ENCODE measurements at regions not wholly inside any gene's neighbourhood (a gene's known extent, or its start where the extent isn't known, plus 50 kb on each side); places are given as distances from the start of the nearest gene placed in this dataset.

- no peak overlapping the region for H3K27ac ChIP-seq (ENCODE audit: low read depth in 1 of 2, low read length in 2 of 2)
- H3K27me3 ChIP-seq (ENCODE audit: control insufficient read depth in 4 of 4, insufficient read depth in 4 of 4, low read length in 3 of 4) = peaks cover 0 to 12% (median 5%) of the 10 kb centered on the region in 4 donors
- no peak overlapping the region for H3K9ac ChIP-seq (ENCODE audit: low read depth in 1 of 2, low read length in 2 of 2)
- H3K4me3 ChIP-seq (ENCODE audit: low read depth in 1 of 3, low read length in 3 of 3) = no peak overlapping the region
- no peak for TF ChIP-seq TAF1 (conservative IDR thresholded peaks at IDR 0.05)
- TF ChIP-seq RAD21 (IDR thresholded peaks at IDR 0.05) = peak; percentile 69 to 76
- peak; percentile 41 for TF ChIP-seq CTCF (IDR thresholded peaks at IDR 0.05; ENCODE audit: low read depth, low read length, missing input control)
- H3K9me3 ChIP-seq (ENCODE audit: control insufficient read depth in 4 of 4, low read length in 3 of 4) = no peaks in the 10 kb centered on the region
- no peak for DNase-seq (ENCODE audit: low spot score)
- no peaks in the 10 kb centered on the region for H3K36me3 ChIP-seq (ENCODE audit: control insufficient read depth in 4 of 4, insufficient read depth in 3 of 4, low read depth in 1 of 4, low read length in 3 of 4)
- WGBS = 46% methylated on average over 8 of the region's 8 CpGs
- no peaks in the 10 kb centered on the region for H3K4me1 ChIP-seq (ENCODE audit: control insufficient read depth in 4 of 4, insufficient read depth in 4 of 4, low read length in 3 of 4)
These were observed 136.3 kb upstream of the ZNF184 start for GRCh38 chr6:27608916-27609883.

- Histone ChIP-seq H3K27ac (ENCODE audit: low read depth in 1 of 2, low read length in 2 of 2) (no peak overlapping the region), H3K27me3 (ENCODE audit: control insufficient read depth in 4 of 4, insufficient read depth in 4 of 4, low read length in 3 of 4) (peaks cover 2 to 22% (median 7%) of the 10 kb centered on the region in 4 donors), H3K36me3 (ENCODE audit: control insufficient read depth in 4 of 4, insufficient read depth in 3 of 4, low read depth in 1 of 4, low read length in 3 of 4) (no peaks in the 10 kb centered on the region), H3K4me1 (ENCODE audit: control insufficient read depth in 4 of 4, insufficient read depth in 4 of 4, low read length in 3 of 4) (no peaks in the 10 kb centered on the region), H3K9me3 (ENCODE audit: control insufficient read depth in 4 of 4, low read length in 3 of 4) (peaks cover 0 to 2% (median 0%) of the 10 kb centered on the region in 4 donors), H3K4me3 (ENCODE audit: low read depth in 1 of 3, low read length in 3 of 3) (no peak overlapping the region), H3K9ac (ENCODE audit: low read depth in 1 of 2, low read length in 2 of 2) (no peak overlapping the region)
- WGBS = 10% methylated on average over 31 of the region's 31 CpGs
- no peak for DNase-seq (ENCODE audit: low spot score)
- TF ChIP-seq FOXA1 (IDR thresholded peaks at IDR 0.05) = no peak
- no peak for TF ChIP-seq JUND (IDR thresholded peaks at IDR 0.05)
These were observed 132.8 kb upstream of the ZNF184 start for GRCh38 chr6:27605401-27606342.

- no peak for DNase-seq (ENCODE audit: low spot score)
- WGBS = 6% methylated on average over 13 of the region's 13 CpGs
- Histone ChIP-seq H3K36me3 (ENCODE audit: control insufficient read depth in 4 of 4, insufficient read depth in 3 of 4, low read depth in 1 of 4, low read length in 3 of 4) (no peaks in the 10 kb centered on the region), H3K27ac (ENCODE audit: low read depth in 1 of 2, low read length in 2 of 2) (no peak overlapping the region), H3K9ac (ENCODE audit: low read depth in 1 of 2, low read length in 2 of 2) (no peak overlapping the region), H3K4me3 (ENCODE audit: low read depth in 1 of 3, low read length in 3 of 3) (no peak overlapping the region), H3K27me3 (ENCODE audit: control insufficient read depth in 4 of 4, insufficient read depth in 4 of 4, low read length in 3 of 4) (peaks cover 2 to 25% (median 7%) of the 10 kb centered on the region in 4 donors), H3K4me1 (ENCODE audit: control insufficient read depth in 4 of 4, insufficient read depth in 4 of 4, low read length in 3 of 4) (no peaks in the 10 kb centered on the region), H3K9me3 (ENCODE audit: control insufficient read depth in 4 of 4, low read length in 3 of 4) (peaks cover 0 to 2% (median 0%) of the 10 kb centered on the region in 4 donors)
- TF ChIP-seq REST (IDR thresholded peaks at IDR 0.05) (no peak), JUND (IDR thresholded peaks at IDR 0.05) (no peak), TAF1 (conservative IDR thresholded peaks at IDR 0.05) (no peak), FOXA2 (IDR thresholded peaks at IDR 0.05) (no peak), HNF4G (IDR thresholded peaks at IDR 0.05) (no peak), RXRA (IDR thresholded peaks at IDR 0.05) (no peak), EGR1 (IDR thresholded peaks at IDR 0.05; ENCODE audit: low read depth in 2 of 2) (no peak), FOXA1 (IDR thresholded peaks at IDR 0.05) (no peak), HNF4A (conservative IDR thresholded peaks at IDR 0.05) (no peak), RAD21 (IDR thresholded peaks at IDR 0.05) (no peak), SP1 (IDR thresholded peaks at IDR 0.05) (no peak), CTCF (IDR thresholded peaks at IDR 0.05; ENCODE audit: low read depth, low read length, missing input control) (no peak), MAX (IDR thresholded peaks at IDR 0.05) (no peak), YY1 (IDR thresholded peaks at IDR 0.05) (no peak), GABPA (IDR thresholded peaks at IDR 0.05 in 1 of 2, conservative IDR thresholded peaks at IDR 0.05 in 1 of 2) (no peak)
These were observed 132.1 kb upstream of the ZNF184 start for GRCh38 chr6:27604986-27605385.
